ENCODE measurements at regions not wholly inside any gene's neighbourhood (a gene's known extent, or its start where the extent isn't known, plus 50 kb on each side); places are given as distances from the start of the nearest gene placed in this dataset.

DNA sequence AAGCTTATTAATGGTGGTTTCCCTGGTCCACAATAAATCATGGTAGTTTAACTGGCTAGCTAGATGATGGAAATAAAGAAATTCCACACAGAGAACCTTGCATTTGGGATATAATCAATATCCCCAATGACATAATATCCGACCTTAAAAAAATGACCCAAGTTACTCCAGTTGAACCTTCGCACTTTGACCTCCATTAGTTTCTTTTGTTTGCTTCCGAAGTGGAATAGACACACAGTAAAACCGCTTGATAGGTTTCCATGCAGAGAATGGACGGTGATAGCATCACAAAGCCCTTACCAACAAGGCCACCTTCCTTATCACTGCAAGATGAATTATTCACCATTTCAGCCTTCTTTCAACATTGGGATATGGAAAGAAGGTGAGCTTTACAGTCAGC, 1966.1 kb upstream of the CELF4 start:
- H3K4me1 ChIP-seq (ENCODE audit: low read depth): no peaks in the 10 kb centered on the region
- H3K4me3 ChIP-seq: no peak overlapping the region
- no peaks in the 10 kb centered on the region for H3K9me3 ChIP-seq (ENCODE audit: low read depth)
- DNase-seq (ENCODE audit: low read depth in 1 of 2, low spot score in 1 of 2): no peak
- H3K27me3 ChIP-seq: no peaks in the 10 kb centered on the region
- H3K36me3 ChIP-seq: no peaks in the 10 kb centered on the region
- no peak overlapping the region for H3K27ac ChIP-seq
- TF ChIP-seq, protein P1, sequence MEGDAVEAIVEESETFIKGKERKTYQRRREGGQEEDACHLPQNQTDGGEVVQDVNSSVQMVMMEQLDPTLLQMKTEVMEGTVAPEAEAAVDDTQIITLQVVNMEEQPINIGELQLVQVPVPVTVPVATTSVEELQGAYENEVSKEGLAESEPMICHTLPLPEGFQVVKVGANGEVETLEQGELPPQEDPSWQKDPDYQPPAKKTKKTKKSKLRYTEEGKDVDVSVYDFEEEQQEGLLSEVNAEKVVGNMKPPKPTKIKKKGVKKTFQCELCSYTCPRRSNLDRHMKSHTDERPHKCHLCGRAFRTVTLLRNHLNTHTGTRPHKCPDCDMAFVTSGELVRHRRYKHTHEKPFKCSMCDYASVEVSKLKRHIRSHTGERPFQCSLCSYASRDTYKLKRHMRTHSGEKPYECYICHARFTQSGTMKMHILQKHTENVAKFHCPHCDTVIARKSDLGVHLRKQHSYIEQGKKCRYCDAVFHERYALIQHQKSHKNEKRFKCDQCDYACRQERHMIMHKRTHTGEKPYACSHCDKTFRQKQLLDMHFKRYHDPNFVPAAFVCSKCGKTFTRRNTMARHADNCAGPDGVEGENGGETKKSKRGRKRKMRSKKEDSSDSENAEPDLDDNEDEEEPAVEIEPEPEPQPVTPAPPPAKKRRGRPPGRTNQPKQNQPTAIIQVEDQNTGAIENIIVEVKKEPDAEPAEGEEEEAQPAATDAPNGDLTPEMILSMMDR (IDR thresholded peaks at IDR 0.05; ENCODE audit: low read depth, low read length): no peak

DNA sequence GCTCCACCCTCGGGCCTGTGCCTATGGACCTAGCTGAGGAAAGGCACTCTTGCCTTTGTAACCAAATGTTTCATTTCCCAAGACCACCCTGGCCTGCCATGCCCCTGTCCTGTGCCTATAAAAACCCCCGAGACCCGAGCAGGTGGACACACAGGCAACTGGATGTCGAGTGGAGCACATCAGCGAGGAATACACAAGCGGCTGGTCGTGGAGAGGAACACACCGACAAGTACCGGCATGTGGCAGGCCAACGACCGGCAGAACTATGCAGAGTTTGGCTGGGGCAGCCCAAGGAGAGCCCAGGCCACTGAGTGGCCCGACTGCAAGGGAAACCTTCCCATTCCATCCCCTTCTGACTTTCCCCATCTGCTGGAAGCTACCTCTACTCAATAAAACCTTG, 1963.8 kb upstream of the CELF4 start:
- Histone ChIP-seq H3K36me3 (no peaks in the 10 kb centered on the region), H3K27ac (no peak overlapping the region), H3K4me1 (ENCODE audit: low read depth) (no peaks in the 10 kb centered on the region), H3K4me3 (no peak overlapping the region), H3K27me3 (no peaks in the 10 kb centered on the region), H3K9me3 (ENCODE audit: low read depth) (no peaks in the 10 kb centered on the region)
- no peak for DNase-seq (ENCODE audit: low read depth in 1 of 2, low spot score in 1 of 2)
- TF ChIP-seq, protein P1 (IDR thresholded peaks at IDR 0.05; ENCODE audit: low read depth, low read length): no peak

DNA sequence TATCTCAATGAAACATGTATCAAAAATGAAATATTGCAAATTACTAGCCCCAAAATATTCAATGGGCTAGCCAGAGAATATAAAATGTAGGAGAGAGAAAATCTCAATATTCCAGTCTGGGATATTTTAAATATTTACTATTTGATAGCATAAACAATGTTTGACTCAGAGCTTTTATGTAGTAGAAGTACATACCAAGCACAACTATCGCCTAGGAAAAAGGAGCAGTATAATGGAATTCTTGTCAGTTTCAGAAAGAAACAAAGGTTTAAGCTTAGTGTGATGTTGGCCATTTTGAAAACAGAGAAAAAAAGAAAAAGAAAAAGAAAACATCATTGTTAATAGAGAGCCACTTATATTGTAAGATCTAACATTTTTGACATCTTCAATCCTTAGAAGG, 1961.9 kb upstream of the CELF4 start:
- Histone ChIP-seq H3K4me1 (ENCODE audit: low read depth) (no peaks in the 10 kb centered on the region), H3K4me3 (no peak overlapping the region), H3K27me3 (no peaks in the 10 kb centered on the region), H3K36me3 (no peaks in the 10 kb centered on the region), H3K9me3 (ENCODE audit: low read depth) (no peaks in the 10 kb centered on the region), H3K27ac (no peak overlapping the region)
- TF ChIP-seq, protein P1 (IDR thresholded peaks at IDR 0.05; ENCODE audit: low read depth, low read length): no peak
- no peak for DNase-seq (ENCODE audit: low read depth in 1 of 2, low spot score in 1 of 2)

DNA sequence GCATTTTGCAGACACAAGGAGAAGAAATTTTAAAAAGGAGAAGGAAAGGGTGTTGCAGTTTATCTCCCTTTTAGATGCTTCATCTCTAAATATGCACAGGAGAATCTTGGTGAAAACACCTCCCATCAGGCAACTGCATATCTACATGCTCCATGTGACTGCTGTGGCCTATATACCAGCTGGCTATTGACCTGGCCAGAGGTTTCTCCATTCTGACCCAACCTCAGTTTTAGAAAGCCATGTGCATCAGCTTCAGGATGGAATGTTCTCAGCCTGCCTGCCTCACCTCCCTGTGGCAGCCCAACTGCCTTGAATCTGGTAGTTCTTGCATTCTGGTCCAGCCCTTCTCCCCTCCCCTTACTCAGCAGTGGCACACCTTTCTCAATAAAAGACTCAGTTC, 1958.8 kb upstream of the CELF4 start:
- no peak for DNase-seq (ENCODE audit: low read depth in 1 of 2, low spot score in 1 of 2)
- Histone ChIP-seq H3K36me3 (no peaks in the 10 kb centered on the region), H3K9me3 (ENCODE audit: low read depth) (no peaks in the 10 kb centered on the region), H3K27me3 (no peaks in the 10 kb centered on the region), H3K4me1 (ENCODE audit: low read depth) (no peaks in the 10 kb centered on the region), H3K4me3 (no peak overlapping the region), H3K27ac (no peak overlapping the region)
- TF ChIP-seq, protein P1 (IDR thresholded peaks at IDR 0.05; ENCODE audit: low read depth, low read length): no peak

DNA sequence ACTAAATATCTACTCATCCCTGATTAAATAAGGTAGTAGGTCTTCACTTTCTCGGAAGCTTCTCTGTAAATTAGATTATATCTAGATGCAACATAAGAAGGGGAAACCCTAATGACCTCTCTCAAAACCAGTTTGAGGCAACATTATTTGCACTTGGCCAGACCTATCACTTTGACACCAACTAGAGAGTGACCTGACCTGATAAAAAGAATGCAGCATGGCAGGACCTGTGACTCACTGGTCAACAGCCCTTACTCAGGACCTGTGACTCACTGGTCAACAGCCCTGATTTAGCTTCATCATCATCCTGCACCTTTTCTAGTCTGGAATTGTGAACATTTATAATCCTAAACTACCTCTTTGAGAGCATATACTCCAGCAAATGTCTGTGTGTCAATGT, 1957.7 kb upstream of the CELF4 start:
- H3K9me3 ChIP-seq (ENCODE audit: low read depth): no peaks in the 10 kb centered on the region
- H3K36me3 ChIP-seq: no peaks in the 10 kb centered on the region
- no peak overlapping the region for H3K4me3 ChIP-seq
- TF ChIP-seq, protein P1 (IDR thresholded peaks at IDR 0.05; ENCODE audit: low read depth, low read length): no peak
- H3K4me1 ChIP-seq (ENCODE audit: low read depth): no peaks in the 10 kb centered on the region
- DNase-seq (ENCODE audit: low read depth in 1 of 2, low spot score in 1 of 2): peak in 1 of 2 donors; percentile 15
- H3K27me3 ChIP-seq: no peaks in the 10 kb centered on the region
- no peak overlapping the region for H3K27ac ChIP-seq

DNA sequence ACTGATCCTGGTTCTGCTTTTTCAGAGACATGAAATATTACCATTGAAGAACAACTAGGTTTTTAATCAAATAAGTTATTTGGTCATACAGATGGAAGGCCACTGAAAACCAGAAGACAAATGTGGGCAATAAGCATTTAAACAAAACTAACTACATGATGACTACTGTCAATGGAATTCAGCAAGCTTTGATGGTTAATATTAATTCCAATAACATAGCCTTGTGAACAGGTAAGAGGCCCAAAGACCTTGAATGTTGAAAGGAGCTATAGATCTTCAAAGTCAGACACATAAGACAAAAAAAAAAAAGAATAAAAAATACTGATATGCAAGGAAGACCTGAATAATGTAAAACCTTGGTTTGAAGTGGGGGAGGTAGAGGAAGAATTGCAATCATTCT, 1955.6 kb upstream of the CELF4 start:
- TF ChIP-seq, protein P1 (IDR thresholded peaks at IDR 0.05; ENCODE audit: low read depth, low read length): no peak
- H3K9me3 ChIP-seq (ENCODE audit: low read depth): no peaks in the 10 kb centered on the region
- H3K4me1 ChIP-seq (ENCODE audit: low read depth): no peaks in the 10 kb centered on the region
- H3K4me3 ChIP-seq: no peak overlapping the region
- no peaks in the 10 kb centered on the region for H3K27me3 ChIP-seq
- DNase-seq (ENCODE audit: low read depth in 1 of 2, low spot score in 1 of 2): no peak
- H3K27ac ChIP-seq: no peak overlapping the region
- H3K36me3 ChIP-seq: no peaks in the 10 kb centered on the region

Data from cardiac muscle cell (in vitro differentiated cells and primary cell).